Sigmoid colon (tissue), 4 donors: ENCODE measurements at regions not wholly inside any gene's neighbourhood (a gene's known extent, or its start where the extent isn't known, plus 50 kb on each side); places are given as distances from the start of the nearest gene placed in this dataset.

Experiments
- EP300 ChIP-seq, 4 donors: sonication (generic); formaldehyde crosslinking; IDR thresholded peaks; one replicate each; pipeline ENCODE4 v1.6.1; 2017; ENCODE audit warnings: antibody characterized with exemption in 4 of 4
- POLR2A ChIP-seq, 2 donors: fragments of 450-650 bp; IDR thresholded peaks; one replicate each; pipeline ENCODE4 v1.6.1; 2016; ENCODE audit warnings: antibody characterized with exemption in 2 of 2, mild to moderate bottlenecking in 2 of 2, moderate library complexity in 2 of 2
- POLR2AphosphoS5 ChIP-seq, 4 donors: sonication (generic); formaldehyde crosslinking; IDR thresholded peaks; one replicate each; pipeline ENCODE4 v1.6.1; 2017; ENCODE audit warnings: antibody characterized with exemption in 4 of 4
- TF ChIP-seq, protein P1 (sequence below), 4 experiments: fragments of 450-650 bp in 3 of 4; fragments of 200-600 bp in 1 of 4; IDR thresholded peaks; one replicate each; pipeline ENCODE4 v1.5.1; 2016 to 2019; ENCODE audit warnings: antibody characterized with exemption in 4 of 4, mild to moderate bottlenecking in 3 of 4, moderate library complexity in 2 of 4

DNA sequence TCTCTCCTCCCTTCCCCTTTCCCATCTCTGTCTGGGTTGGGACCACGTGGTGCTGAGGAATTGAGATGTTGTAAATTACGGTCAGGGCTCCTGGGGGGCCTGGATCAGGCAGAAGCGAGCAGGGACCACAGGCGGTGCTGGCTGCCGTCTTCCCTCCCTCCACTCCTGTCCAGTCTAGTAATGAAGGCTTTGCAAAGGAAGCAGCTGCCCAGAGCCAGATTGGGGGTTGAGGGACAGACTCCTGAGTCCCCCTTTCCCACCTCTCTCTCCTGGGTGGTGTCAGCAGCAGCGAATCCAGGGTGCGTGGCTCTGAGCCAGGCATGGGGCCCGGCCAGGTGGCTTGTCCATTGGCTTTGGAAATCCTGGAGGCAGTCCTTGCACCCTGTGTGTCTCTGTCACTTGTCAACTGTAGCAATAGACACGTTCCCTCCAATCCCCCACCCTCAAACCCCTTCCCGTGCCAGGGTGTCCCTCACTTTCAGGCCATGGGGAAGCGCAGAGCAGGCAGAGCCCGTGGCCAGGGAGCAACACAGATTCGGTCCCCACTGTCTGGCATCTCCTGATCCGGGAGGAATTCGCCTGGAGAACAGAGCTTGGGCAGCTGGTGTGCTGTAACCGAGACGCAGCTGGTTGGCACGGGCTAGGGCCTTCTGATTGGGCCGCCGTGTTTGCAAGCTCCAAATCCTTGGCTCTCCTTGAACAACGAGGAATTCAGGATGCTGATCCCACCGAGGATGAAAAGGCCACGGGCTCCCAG lies 64.8 kb upstream of the WNT4 start:
- TF ChIP-seq, protein P1, sequence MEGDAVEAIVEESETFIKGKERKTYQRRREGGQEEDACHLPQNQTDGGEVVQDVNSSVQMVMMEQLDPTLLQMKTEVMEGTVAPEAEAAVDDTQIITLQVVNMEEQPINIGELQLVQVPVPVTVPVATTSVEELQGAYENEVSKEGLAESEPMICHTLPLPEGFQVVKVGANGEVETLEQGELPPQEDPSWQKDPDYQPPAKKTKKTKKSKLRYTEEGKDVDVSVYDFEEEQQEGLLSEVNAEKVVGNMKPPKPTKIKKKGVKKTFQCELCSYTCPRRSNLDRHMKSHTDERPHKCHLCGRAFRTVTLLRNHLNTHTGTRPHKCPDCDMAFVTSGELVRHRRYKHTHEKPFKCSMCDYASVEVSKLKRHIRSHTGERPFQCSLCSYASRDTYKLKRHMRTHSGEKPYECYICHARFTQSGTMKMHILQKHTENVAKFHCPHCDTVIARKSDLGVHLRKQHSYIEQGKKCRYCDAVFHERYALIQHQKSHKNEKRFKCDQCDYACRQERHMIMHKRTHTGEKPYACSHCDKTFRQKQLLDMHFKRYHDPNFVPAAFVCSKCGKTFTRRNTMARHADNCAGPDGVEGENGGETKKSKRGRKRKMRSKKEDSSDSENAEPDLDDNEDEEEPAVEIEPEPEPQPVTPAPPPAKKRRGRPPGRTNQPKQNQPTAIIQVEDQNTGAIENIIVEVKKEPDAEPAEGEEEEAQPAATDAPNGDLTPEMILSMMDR (IDR thresholded peaks at IDR 0.05), result no peak
- no peak for TF ChIP-seq POLR2A (IDR thresholded peaks at IDR 0.05)
- TF ChIP-seq POLR2AphosphoS5 (IDR thresholded peaks at IDR 0.05), result no peak
- no peak for TF ChIP-seq EP300 (IDR thresholded peaks at IDR 0.05)
